C4-2B (cell line): ENCODE measurements at regions not wholly inside any gene's neighbourhood (a gene's known extent, or its start where the extent isn't known, plus 50 kb on each side); places are given as distances from the start of the nearest gene placed in this dataset.

ENCODE experiments used
- ZFX ChIP-seq: fragments of 450-650 bp; IDR thresholded peaks from 2 replicates; pipeline ENCODE4 v1.6.1; 2017
- TF ChIP-seq, protein P1 (sequence below): fragments of 450-650 bp; conservative IDR thresholded peaks from 2 replicates; pipeline ENCODE4 v1.5.1; 2017; ENCODE audit warnings: mild to moderate bottlenecking

DNA sequence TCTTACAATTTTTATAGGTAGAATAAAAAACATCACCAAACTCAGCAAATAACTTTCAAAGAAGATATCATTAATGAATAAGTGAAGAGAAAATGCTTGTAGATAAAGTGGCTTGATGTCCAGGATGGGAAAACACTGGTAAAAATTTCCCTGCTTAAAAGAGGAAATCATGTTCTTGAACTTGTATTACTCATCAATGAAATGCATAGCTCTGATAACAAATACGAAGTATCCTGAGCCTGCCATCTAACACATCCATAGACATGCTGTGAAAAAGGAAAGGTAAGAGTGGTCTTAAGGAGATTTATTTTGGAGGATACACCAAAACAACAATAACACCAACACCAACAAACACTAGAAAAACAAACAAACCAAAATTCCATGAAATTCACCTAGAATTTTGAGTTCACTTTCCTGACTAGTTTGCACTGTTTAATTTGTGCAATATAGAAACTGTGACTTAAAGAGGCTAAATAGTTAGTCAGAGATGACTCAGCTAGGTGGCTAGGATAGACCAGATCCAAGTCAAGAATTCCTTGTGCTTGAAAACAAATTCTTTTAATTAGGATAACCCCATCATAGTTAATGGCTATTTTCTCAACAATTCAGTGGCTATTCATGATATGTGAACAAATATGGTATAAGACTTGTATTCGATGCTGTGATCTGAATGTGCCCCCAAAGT lies 179.8 kb upstream of the KCNK2 start:
- TF ChIP-seq, protein P1, sequence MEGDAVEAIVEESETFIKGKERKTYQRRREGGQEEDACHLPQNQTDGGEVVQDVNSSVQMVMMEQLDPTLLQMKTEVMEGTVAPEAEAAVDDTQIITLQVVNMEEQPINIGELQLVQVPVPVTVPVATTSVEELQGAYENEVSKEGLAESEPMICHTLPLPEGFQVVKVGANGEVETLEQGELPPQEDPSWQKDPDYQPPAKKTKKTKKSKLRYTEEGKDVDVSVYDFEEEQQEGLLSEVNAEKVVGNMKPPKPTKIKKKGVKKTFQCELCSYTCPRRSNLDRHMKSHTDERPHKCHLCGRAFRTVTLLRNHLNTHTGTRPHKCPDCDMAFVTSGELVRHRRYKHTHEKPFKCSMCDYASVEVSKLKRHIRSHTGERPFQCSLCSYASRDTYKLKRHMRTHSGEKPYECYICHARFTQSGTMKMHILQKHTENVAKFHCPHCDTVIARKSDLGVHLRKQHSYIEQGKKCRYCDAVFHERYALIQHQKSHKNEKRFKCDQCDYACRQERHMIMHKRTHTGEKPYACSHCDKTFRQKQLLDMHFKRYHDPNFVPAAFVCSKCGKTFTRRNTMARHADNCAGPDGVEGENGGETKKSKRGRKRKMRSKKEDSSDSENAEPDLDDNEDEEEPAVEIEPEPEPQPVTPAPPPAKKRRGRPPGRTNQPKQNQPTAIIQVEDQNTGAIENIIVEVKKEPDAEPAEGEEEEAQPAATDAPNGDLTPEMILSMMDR = no peak
- TF ChIP-seq ZFX = no peak
